DND-41 (cell line): ENCODE measurements at regions not wholly inside any gene's neighbourhood (a gene's known extent, or its start where the extent isn't known, plus 50 kb on each side); places are given as distances from the start of the nearest gene placed in this dataset.

Experiments
- ATAC-seq: fragments of 200-7000 bp; cut with Tn5 transposase; 3 replicates; pipeline ENCODE4 v1.9.1; 2021; ENCODE audit warnings: low read depth; ENCODE audit not compliant: insufficient read depth
- DNase-seq: peaks from one replicate; pipeline ENCODE4 v3.0.0-alpha.2; 2020
- H2AFZ ChIP-seq: 2 replicates; pipeline ENCODE4 v1.6.0; 2012; ENCODE audit warnings: low read depth, low read length
- H3K27ac ChIP-seq: 2 replicates; pipeline ENCODE4 v1.5.1; 2012; ENCODE audit warnings: low read length, inconsistent platforms
- H3K27me3 ChIP-seq: fragments of 200-600 bp; sonication (generic); 2 replicates; pipeline ENCODE4 v1.6.0; 2012; ENCODE audit warnings: low read length, mild to moderate bottlenecking, inconsistent platforms; ENCODE audit not compliant: insufficient read depth, poor library complexity
- H3K36me3 ChIP-seq: 2 replicates; pipeline ENCODE4 v1.5.1; 2012; ENCODE audit warnings: low read length, inconsistent platforms; ENCODE audit not compliant: insufficient read depth
- H3K4me1 ChIP-seq: 2 replicates; pipeline ENCODE4 v1.5.1; 2012; ENCODE audit warnings: mild to moderate bottlenecking, low read length; ENCODE audit not compliant: insufficient read depth
- H3K4me2 ChIP-seq: 2 replicates; pipeline ENCODE4 v1.6.0; 2012; ENCODE audit warnings: mild to moderate bottlenecking, moderate library complexity, low read length, inconsistent platforms; ENCODE audit not compliant: insufficient read depth
- H3K4me3 ChIP-seq, 2 experiments: fragments of 200-600 bp in 1 of 2; shearing (Covaris generic) in 1 of 2; 2 replicates each; pipeline ENCODE4 v1.5.1; 2012 to 2016; ENCODE audit warnings: inconsistent platforms in 2 of 2, low read length in 2 of 2, mild to moderate bottlenecking in 2 of 2, low read depth in 1 of 2, moderate library complexity in 1 of 2
- H3K79me2 ChIP-seq: 2 replicates; pipeline ENCODE4 v1.6.0; 2012; ENCODE audit warnings: low read length, inconsistent platforms; ENCODE audit not compliant: insufficient read depth
- H3K9ac ChIP-seq: 2 replicates; pipeline ENCODE4 v1.6.0; 2012; ENCODE audit warnings: low read depth, mild to moderate bottlenecking, inconsistent platforms, low read length, moderate library complexity
- H3K9me3 ChIP-seq: 2 replicates; pipeline ENCODE4 v1.5.1; 2012; ENCODE audit warnings: low read length, moderate library complexity, mild to moderate bottlenecking, inconsistent platforms; ENCODE audit not compliant: insufficient read depth, severe bottlenecking
- H4K20me1 ChIP-seq: 2 replicates; pipeline ENCODE4 v1.6.0; 2012; ENCODE audit warnings: low read length; ENCODE audit not compliant: insufficient read depth
- CTCF ChIP-seq: IDR thresholded peaks from 2 replicates; pipeline ENCODE4 v1.5.1; 2012; ENCODE audit warnings: borderline replicate concordance, low read length, moderate library complexity, mild to moderate bottlenecking; ENCODE audit not compliant: poor library complexity, severe bottlenecking; ENCODE audit errors: extremely low read depth
- EZH2 ChIP-seq: IDR thresholded peaks from 3 replicates; pipeline ENCODE4 v1.6.1; 2012; ENCODE audit warnings: borderline replicate concordance, low read depth, mild to moderate bottlenecking, moderate library complexity, low read length, inconsistent platforms; ENCODE audit not compliant: severe bottlenecking

- no peaks in the 10 kb centered on the region for H3K9me3 ChIP-seq
- no peaks in the 10 kb centered on the region for H4K20me1 ChIP-seq
- no peaks in the 10 kb centered on the region for H3K27me3 ChIP-seq
- H2AFZ ChIP-seq: no peak overlapping the region
- TF ChIP-seq EZH2 (no peak), CTCF (no peak)
- H3K79me2 ChIP-seq: no peaks in the 10 kb centered on the region
- H3K9ac ChIP-seq: no peak overlapping the region
- no peak overlapping the region for H3K27ac ChIP-seq
- ATAC-seq (no peak), DNase-seq (no peak)
- no peak overlapping the region for H3K4me2 ChIP-seq
- no peak overlapping the region for H3K4me3 ChIP-seq
- H3K4me1 ChIP-seq: peaks cover 9% of the 10 kb centered on the region
- H3K36me3 ChIP-seq: no peaks in the 10 kb centered on the region
Observed at GRCh38 chr14:77989441-77989991, 180.7 kb upstream of the NRXN3 start.

GRCh38 chr14:77990337-77990736 lies 179.8 kb upstream of the NRXN3 start:
- Histone ChIP-seq H2AFZ (no peak overlapping the region), H4K20me1 (no peaks in the 10 kb centered on the region), H3K9ac (no peak overlapping the region), H3K4me1 (peaks cover 2% of the 10 kb centered on the region), H3K4me3 (no peak overlapping the region), H3K36me3 (no peaks in the 10 kb centered on the region), H3K4me2 (no peak overlapping the region), H3K27me3 (no peaks in the 10 kb centered on the region), H3K27ac (no peak overlapping the region), H3K79me2 (no peaks in the 10 kb centered on the region), H3K9me3 (no peaks in the 10 kb centered on the region)
- ATAC-seq (no peak), DNase-seq (no peak)
- TF ChIP-seq EZH2 (no peak), CTCF (no peak)

- Histone ChIP-seq H3K79me2 (no peaks in the 10 kb centered on the region), H3K27me3 (no peaks in the 10 kb centered on the region), H3K9ac (no peak overlapping the region), H3K4me1 (no peaks in the 10 kb centered on the region), H2AFZ (no peak overlapping the region), H3K4me3 (no peak overlapping the region), H3K27ac (no peak overlapping the region), H4K20me1 (no peaks in the 10 kb centered on the region), H3K36me3 (no peaks in the 10 kb centered on the region), H3K9me3 (no peaks in the 10 kb centered on the region), H3K4me2 (no peak overlapping the region)
- no peak for TF ChIP-seq EZH2
- TF ChIP-seq CTCF: peak; percentile 40
- DNase-seq: peak; percentile 23
- ATAC-seq: 0 out of 3 replicates have a peak, but pooled peaks have one; percentile 58
Observed at GRCh38 chr14:77991128-77991772, 178.9 kb upstream of the NRXN3 start.
